ENCODE measurements at regions not wholly inside any gene's neighbourhood (a gene's known extent, or its start where the extent isn't known, plus 50 kb on each side); places are given as distances from the start of the nearest gene placed in this dataset.

DNA sequence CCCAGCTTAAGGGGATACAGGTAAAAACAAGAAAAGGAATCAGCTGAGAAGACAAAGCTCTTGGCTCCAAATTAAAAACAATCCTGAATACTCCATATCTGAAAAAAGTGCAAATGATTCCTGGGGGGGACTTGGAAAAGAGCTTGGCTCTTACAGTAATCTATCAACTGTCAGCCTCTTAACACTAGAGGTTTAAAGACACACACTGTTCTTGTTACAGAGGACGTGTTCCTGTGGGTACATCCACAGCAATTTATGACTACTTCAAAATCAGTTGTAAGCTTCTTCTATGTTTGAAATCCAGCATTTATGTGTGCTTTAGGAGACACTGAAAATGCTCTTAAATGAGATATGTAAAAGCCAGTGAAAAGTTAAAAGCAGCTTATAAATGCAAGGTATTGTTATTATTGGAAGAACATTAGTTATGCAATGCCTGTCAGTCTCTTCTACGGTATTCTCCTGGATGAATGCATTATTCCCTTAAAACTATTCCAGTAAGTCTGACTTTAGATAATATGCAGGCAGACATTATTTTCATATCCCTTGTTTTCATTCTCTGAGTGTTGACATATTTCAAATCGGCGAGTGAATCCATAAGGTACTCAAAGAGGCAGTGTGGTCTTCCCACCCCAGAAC lies 408.4 kb upstream of the ADAMTS9 start:
- H3K4me3 Mint-ChIP-seq, result no peak overlapping the region
- H3K27ac Mint-ChIP-seq, result no peak overlapping the region
- no peaks in the 10 kb centered on the region for H3K27me3 Mint-ChIP-seq
- peaks cover 3 to 4% of the 10 kb centered on the region in 2 donors for H3K9me3 Mint-ChIP-seq
- H3K4me1 Mint-ChIP-seq, result no peaks in the 10 kb centered on the region
- no peak for ATAC-seq (replicated peaks)
- DNase-seq, result no peak
- H3K36me3 Mint-ChIP-seq, result no peaks in the 10 kb centered on the region

- Mint-ChIP-seq H3K27ac (no peak overlapping the region), H3K36me3 (no peaks in the 10 kb centered on the region)
Measured at GRCh38 chr3:65094723-65095122, 406.9 kb upstream of the ADAMTS9 start.

GRCh38 chr3:65093641-65094040 lies 405.8 kb upstream of the ADAMTS9 start:
- no peaks in the 10 kb centered on the region for H3K36me3 Mint-ChIP-seq
- no peak overlapping the region for H3K4me3 Mint-ChIP-seq
- no peaks in the 10 kb centered on the region for H3K4me1 Mint-ChIP-seq
- H3K27ac Mint-ChIP-seq, result no peak overlapping the region
- H3K9me3 Mint-ChIP-seq, result peaks cover 3 to 4% of the 10 kb centered on the region in 2 donors
- DNase-seq (no peak), ATAC-seq (replicated peaks) (no peak)
- H3K27me3 Mint-ChIP-seq, result no peaks in the 10 kb centered on the region

More at GRCh38 chr3:65094723-65095122, 406.9 kb upstream of the ADAMTS9 start:
- no peak for DNase-seq
- no peak for ATAC-seq (replicated peaks)
- H3K4me1 Mint-ChIP-seq, result no peaks in the 10 kb centered on the region
- H3K9me3 Mint-ChIP-seq, result peaks cover 3 to 4% of the 10 kb centered on the region in 2 donors
- H3K4me3 Mint-ChIP-seq, result no peak overlapping the region
- no peaks in the 10 kb centered on the region for H3K27me3 Mint-ChIP-seq

GRCh38 chr3:65091565-65091964 lies 403.8 kb upstream of the ADAMTS9 start:
- ATAC-seq (replicated peaks) (no peak), DNase-seq (no peak)
- Mint-ChIP-seq H3K27me3 (no peaks in the 10 kb centered on the region), H3K9me3 (peaks cover 3 to 4% of the 10 kb centered on the region in 2 donors), H3K4me3 (no peak overlapping the region), H3K4me1 (no peaks in the 10 kb centered on the region), H3K27ac (no peak overlapping the region), H3K36me3 (no peaks in the 10 kb centered on the region)

- H3K4me1 Mint-ChIP-seq, result no peaks in the 10 kb centered on the region
- DNase-seq (no peak), ATAC-seq (replicated peaks) (no peak)
- no peaks in the 10 kb centered on the region for H3K27me3 Mint-ChIP-seq
- no peaks in the 10 kb centered on the region for H3K36me3 Mint-ChIP-seq
- peaks cover 4 to 8% of the 10 kb centered on the region in 2 donors for H3K9me3 Mint-ChIP-seq
- no peak overlapping the region for H3K4me3 Mint-ChIP-seq
- no peak overlapping the region for H3K27ac Mint-ChIP-seq
Measured at GRCh38 chr3:65083240-65083639, 395.4 kb upstream of the ADAMTS9 start.

- Mint-ChIP-seq H3K27me3 (no peaks in the 10 kb centered on the region), H3K27ac (no peak overlapping the region), H3K36me3 (no peaks in the 10 kb centered on the region), H3K9me3 (peaks cover 8% of the 10 kb centered on the region in 2 donors), H3K4me1 (no peaks in the 10 kb centered on the region), H3K4me3 (no peak overlapping the region)
- DNase-seq (no peak), ATAC-seq (replicated peaks) (no peak)
Measured at GRCh38 chr3:65081536-65081935, 393.7 kb upstream of the ADAMTS9 start.

GRCh38 chr3:65080432-65080831 lies 392.6 kb upstream of the ADAMTS9 start:
- no peaks in the 10 kb centered on the region for H3K27me3 Mint-ChIP-seq

GRCh38 chr3:65079560-65079959 lies 391.8 kb upstream of the ADAMTS9 start:
- Mint-ChIP-seq H3K27ac (no peak overlapping the region), H3K4me1 (no peaks in the 10 kb centered on the region), H3K36me3 (no peaks in the 10 kb centered on the region), H3K27me3 (no peaks in the 10 kb centered on the region), H3K4me3 (no peak overlapping the region), H3K9me3 (peaks cover 5 to 10% of the 10 kb centered on the region in 2 donors)
- DNase-seq, result no peak
- ATAC-seq (replicated peaks), result no peak

More at GRCh38 chr3:65080432-65080831, 392.6 kb upstream of the ADAMTS9 start:
- H3K36me3 Mint-ChIP-seq, result no peaks in the 10 kb centered on the region
- no peaks in the 10 kb centered on the region for H3K4me1 Mint-ChIP-seq
- no peak for ATAC-seq (replicated peaks)
- H3K9me3 Mint-ChIP-seq, result peaks cover 8 to 10% of the 10 kb centered on the region in 2 donors
- no peak for DNase-seq
- H3K27ac Mint-ChIP-seq, result no peak overlapping the region
- H3K4me3 Mint-ChIP-seq, result no peak overlapping the region

- Mint-ChIP-seq H3K36me3 (no peaks in the 10 kb centered on the region), H3K9me3 (peaks cover 5 to 12% of the 10 kb centered on the region in 2 donors), H3K27ac (no peak overlapping the region), H3K4me1 (no peaks in the 10 kb centered on the region), H3K27me3 (no peaks in the 10 kb centered on the region), H3K4me3 (no peak overlapping the region)
- DNase-seq (no peak), ATAC-seq (replicated peaks) (no peak)
Measured at GRCh38 chr3:65078748-65079147, 390.9 kb upstream of the ADAMTS9 start.

DNA sequence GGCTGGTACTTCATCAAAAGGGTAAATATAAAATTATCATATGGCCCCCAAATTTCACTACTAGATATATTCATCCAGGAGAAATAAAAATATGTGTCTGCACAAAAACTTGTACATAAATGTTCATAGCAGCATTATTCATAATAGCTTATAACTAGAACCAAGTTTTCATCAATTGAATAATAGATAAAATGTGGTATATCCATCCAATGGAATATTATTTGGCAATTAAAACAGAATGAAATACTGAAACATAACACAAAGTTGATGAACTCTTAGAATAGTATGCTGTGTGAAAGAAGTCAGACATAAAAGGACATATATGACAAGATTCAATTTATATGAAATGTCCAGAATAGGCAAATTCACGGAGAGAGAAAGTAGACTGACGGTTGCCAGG lies 389.3 kb upstream of the ADAMTS9 start:
- Mint-ChIP-seq H3K4me1 (no peaks in the 10 kb centered on the region), H3K9me3 (peaks cover 9 to 13% of the 10 kb centered on the region in 2 donors), H3K27me3 (no peaks in the 10 kb centered on the region), H3K27ac (no peak overlapping the region), H3K4me3 (no peak overlapping the region), H3K36me3 (no peaks in the 10 kb centered on the region)
- no peak for ATAC-seq (replicated peaks)
- DNase-seq, result no peak

GRCh38 chr3:65070968-65071367 lies 383.2 kb upstream of the ADAMTS9 start:
- Mint-ChIP-seq H3K27me3 (no peaks in the 10 kb centered on the region), H3K4me1 (no peaks in the 10 kb centered on the region), H3K27ac (no peak overlapping the region), H3K36me3 (no peaks in the 10 kb centered on the region), H3K9me3 (peaks cover 4 to 12% of the 10 kb centered on the region in 2 donors), H3K4me3 (no peak overlapping the region)
- ATAC-seq (replicated peaks) (no peak), DNase-seq (no peak)

DNA sequence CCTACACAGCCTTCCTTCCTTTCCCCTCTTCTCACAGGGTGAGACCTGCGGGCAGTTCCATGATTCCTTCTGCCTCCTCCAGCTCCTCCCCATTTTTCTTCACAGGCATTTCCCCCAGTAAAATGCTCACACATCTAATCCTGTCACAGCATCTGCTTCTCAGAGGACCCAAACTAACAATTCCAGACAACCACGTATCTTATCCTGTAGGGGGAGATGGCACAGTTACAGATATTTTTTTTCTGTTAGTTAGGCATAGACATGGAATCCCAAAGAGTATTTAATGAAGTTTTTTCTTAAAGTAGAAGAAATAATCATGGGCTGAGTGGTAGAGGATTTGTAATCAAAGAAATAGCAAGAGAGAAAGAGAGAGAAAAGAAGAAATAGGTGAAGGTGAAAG lies 373.1 kb upstream of the ADAMTS9 start:
- H3K9me3 Mint-ChIP-seq, result peaks cover 6 to 11% of the 10 kb centered on the region in 2 donors
- no peaks in the 10 kb centered on the region for H3K36me3 Mint-ChIP-seq
- H3K4me1 Mint-ChIP-seq, result no peaks in the 10 kb centered on the region
- ATAC-seq (replicated peaks) (no peak), DNase-seq (no peak)
- no peaks in the 10 kb centered on the region for H3K27me3 Mint-ChIP-seq
- H3K4me3 Mint-ChIP-seq, result no peak overlapping the region
- no peak overlapping the region for H3K27ac Mint-ChIP-seq

DNA sequence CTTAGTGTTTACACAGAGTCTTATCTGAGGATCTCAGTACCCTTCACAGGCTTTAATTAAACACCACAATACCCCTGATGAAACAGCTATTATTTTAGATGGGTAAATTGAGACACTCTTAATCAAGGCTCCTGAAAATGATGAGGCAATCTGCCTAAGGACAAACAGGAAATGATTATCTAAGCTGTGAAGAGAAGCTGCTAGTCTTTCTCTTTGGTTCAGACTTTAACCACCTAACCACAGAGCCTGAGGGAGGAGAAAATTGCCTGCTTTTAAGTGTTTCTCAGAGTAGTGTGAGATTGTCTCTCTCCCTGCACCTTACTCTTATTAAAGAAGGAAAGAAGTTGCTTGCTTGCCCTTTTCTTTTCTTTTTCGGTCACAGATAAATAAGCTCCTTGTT lies 364.3 kb upstream of the ADAMTS9 start:
- no peaks in the 10 kb centered on the region for H3K27me3 Mint-ChIP-seq
- DNase-seq, result no peak

DNA sequence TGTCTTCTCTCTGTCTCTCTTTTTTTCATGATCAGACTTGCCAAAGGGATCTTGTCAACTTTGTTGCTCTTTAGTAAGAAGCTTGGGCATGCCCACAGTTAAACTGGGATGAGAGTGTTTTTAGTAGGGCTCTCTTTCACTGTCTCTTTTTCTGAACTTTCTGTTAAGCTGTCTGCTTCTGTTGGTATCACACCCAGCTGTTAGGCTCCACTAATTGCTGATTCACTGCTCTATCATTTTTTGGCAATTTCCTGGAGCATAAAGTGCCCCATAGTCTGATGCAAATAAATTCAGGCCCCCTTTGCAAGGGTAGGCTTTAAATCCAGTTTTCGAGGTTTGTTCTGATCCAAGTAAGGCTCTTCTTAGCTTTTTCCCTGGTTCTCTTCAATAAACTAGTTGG lies 360.4 kb upstream of the ADAMTS9 start:
- peaks cover 0 to 10% of the 10 kb centered on the region in 2 donors for H3K9me3 Mint-ChIP-seq
- no peak for ATAC-seq (replicated peaks)
- no peaks in the 10 kb centered on the region for H3K36me3 Mint-ChIP-seq
- H3K27ac Mint-ChIP-seq, result no peak overlapping the region
- H3K4me1 Mint-ChIP-seq, result no peaks in the 10 kb centered on the region
- DNase-seq, result no peak
- H3K4me3 Mint-ChIP-seq, result no peak overlapping the region
- no peaks in the 10 kb centered on the region for H3K27me3 Mint-ChIP-seq

More for the DNA sequence above, 364.3 kb upstream of the ADAMTS9 start:
- H3K27ac Mint-ChIP-seq, result no peak overlapping the region
- ATAC-seq (replicated peaks), result no peak
- H3K4me1 Mint-ChIP-seq, result no peaks in the 10 kb centered on the region
- peaks cover 5 to 8% of the 10 kb centered on the region in 2 donors for H3K9me3 Mint-ChIP-seq
- no peak overlapping the region for H3K4me3 Mint-ChIP-seq
- no peaks in the 10 kb centered on the region for H3K36me3 Mint-ChIP-seq

GRCh38 chr3:65045138-65045537 lies 357.3 kb upstream of the ADAMTS9 start:
- no peaks in the 10 kb centered on the region for H3K27me3 Mint-ChIP-seq
- DNase-seq (no peak), ATAC-seq (replicated peaks) (no peak)
- no peaks in the 10 kb centered on the region for H3K4me1 Mint-ChIP-seq
- H3K9me3 Mint-ChIP-seq, result peaks cover 0 to 10% of the 10 kb centered on the region in 2 donors
- H3K36me3 Mint-ChIP-seq, result no peaks in the 10 kb centered on the region
- no peak overlapping the region for H3K4me3 Mint-ChIP-seq
- no peak overlapping the region for H3K27ac Mint-ChIP-seq

Data from stimulated activated naive B cell treated with anti-CD40 and anti-IgM and Interleukin-4, amounts not matched to agents 10 μg/mL and 1 μg/mL and 100 μg/mL, for 72 hours (primary cell).